ENCODE measurements at regions not wholly inside any gene's neighbourhood (a gene's known extent, or its start where the extent isn't known, plus 50 kb on each side); places are given as distances from the start of the nearest gene placed in this dataset.

- no peaks in the 10 kb centered on the region for H4K20me1 ChIP-seq (ENCODE audit: low read depth)
- DNase-seq (ENCODE audit: low spot score) = no peak
- TF ChIP-seq EZH2 (IDR thresholded peaks at IDR 0.05) (no peak), EZH2phosphoT487 (IDR thresholded peaks at IDR 0.05) (no peak), CTCF (IDR thresholded peaks at IDR 0.05) (no peak)
- no peaks in the 10 kb centered on the region for H3K79me2 ChIP-seq (ENCODE audit: low read depth)
- H3K9ac ChIP-seq = no peak overlapping the region
- no peaks in the 10 kb centered on the region for H3K27me3 Mint-ChIP-seq (ENCODE audit: insufficient read depth, low read depth)
- no peak overlapping the region for H3K4me3 ChIP-seq
- H2AFZ ChIP-seq (replicated peaks) = no peak overlapping the region
- H3K4me3 Mint-ChIP-seq = peak overlapping the region; percentile 14
- H3K36me3 ChIP-seq = no peaks in the 10 kb centered on the region
- H3K9me3 Mint-ChIP-seq = no peaks in the 10 kb centered on the region
- no peaks in the 10 kb centered on the region for H3K9me3 ChIP-seq (ENCODE audit: low read depth)
- H3K36me3 Mint-ChIP-seq = peaks cover 30% of the 10 kb centered on the region
- peaks cover 62% of the 10 kb centered on the region for H3K4me1 Mint-ChIP-seq
- H3K4me1 ChIP-seq = peaks cover 28% of the 10 kb centered on the region
- H3F3A ChIP-seq (ENCODE audit: low read depth) = no peaks in the 10 kb centered on the region
- H3K4me2 ChIP-seq = no peak overlapping the region
- H3K27ac Mint-ChIP-seq = peak overlapping the region; percentile 94
- H3K27ac ChIP-seq = no peak overlapping the region
- H3K27me3 ChIP-seq = no peaks in the 10 kb centered on the region
These were observed 115.7 kb downstream of the OGFRL1 start for GRCh38 chr6:71404145-71404966.

- H3K4me1 ChIP-seq = peaks cover 28% of the 10 kb centered on the region
- H3K27ac Mint-ChIP-seq = peak overlapping the region; percentile 94
- H3K9me3 Mint-ChIP-seq = no peaks in the 10 kb centered on the region
- H3F3A ChIP-seq (ENCODE audit: low read depth) = no peaks in the 10 kb centered on the region
- no peak for DNase-seq (ENCODE audit: low spot score)
- no peaks in the 10 kb centered on the region for H3K36me3 ChIP-seq
- H3K27me3 ChIP-seq = no peaks in the 10 kb centered on the region
- no peaks in the 10 kb centered on the region for H3K27me3 Mint-ChIP-seq (ENCODE audit: insufficient read depth, low read depth)
- no peak for TF ChIP-seq EZH2 (IDR thresholded peaks at IDR 0.05)
- no peak for TF ChIP-seq EZH2phosphoT487 (IDR thresholded peaks at IDR 0.05)
- no peak for TF ChIP-seq CTCF (IDR thresholded peaks at IDR 0.05)
- H3K4me3 ChIP-seq = no peak overlapping the region
- H3K4me1 Mint-ChIP-seq = peaks cover 64% of the 10 kb centered on the region
- no peak overlapping the region for H2AFZ ChIP-seq (replicated peaks)
- no peaks in the 10 kb centered on the region for H3K9me3 ChIP-seq (ENCODE audit: low read depth)
- peaks cover 30% of the 10 kb centered on the region for H3K36me3 Mint-ChIP-seq
- H3K9ac ChIP-seq = no peak overlapping the region
- H3K79me2 ChIP-seq (ENCODE audit: low read depth) = no peaks in the 10 kb centered on the region
- H4K20me1 ChIP-seq (ENCODE audit: low read depth) = no peaks in the 10 kb centered on the region
- no peak overlapping the region for H3K4me2 ChIP-seq
- no peak overlapping the region for H3K27ac ChIP-seq
- H3K4me3 Mint-ChIP-seq = peak overlapping the region; percentile 14
These were observed 116.3 kb downstream of the OGFRL1 start for GRCh38 chr6:71404967-71405278.

DNA sequence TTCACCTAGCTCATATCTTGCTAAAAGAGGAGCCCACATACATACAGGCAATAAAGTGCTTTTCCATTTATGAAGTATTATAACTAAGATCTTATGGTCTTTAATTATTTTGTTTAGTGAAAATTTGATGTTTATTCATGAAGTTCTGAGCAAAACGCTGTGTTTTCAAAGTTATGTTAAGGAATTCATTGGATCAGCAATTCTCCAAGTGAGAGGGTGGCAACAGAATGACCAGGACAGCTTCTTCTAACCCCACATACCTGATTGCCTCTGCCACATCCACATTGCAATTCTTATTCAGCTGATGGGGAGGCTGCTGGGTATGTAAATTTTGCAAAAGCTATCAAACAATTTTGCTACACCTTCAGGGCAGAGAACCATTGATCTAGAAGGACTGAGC, 116.8 kb downstream of the OGFRL1 start:
- H3K9me3 Mint-ChIP-seq = no peaks in the 10 kb centered on the region
- Histone ChIP-seq H3K4me1 (peaks cover 28% of the 10 kb centered on the region), H3K9ac (no peak overlapping the region), H3K27ac (no peak overlapping the region), H3K36me3 (no peaks in the 10 kb centered on the region), H3K27me3 (no peaks in the 10 kb centered on the region), H3K9me3 (ENCODE audit: low read depth) (no peaks in the 10 kb centered on the region), H2AFZ (replicated peaks) (no peak overlapping the region), H3K79me2 (ENCODE audit: low read depth) (no peaks in the 10 kb centered on the region), H3K4me2 (no peak overlapping the region), H4K20me1 (ENCODE audit: low read depth) (no peaks in the 10 kb centered on the region), H3F3A (ENCODE audit: low read depth) (no peaks in the 10 kb centered on the region), H3K4me3 (no peak overlapping the region)
- no peak for DNase-seq (ENCODE audit: low spot score)
- H3K27me3 Mint-ChIP-seq (ENCODE audit: insufficient read depth, low read depth) = no peaks in the 10 kb centered on the region
- H3K4me3 Mint-ChIP-seq = peak overlapping the region; percentile 33
- peak overlapping the region; percentile 58 for H3K27ac Mint-ChIP-seq
- H3K36me3 Mint-ChIP-seq = peaks cover 32% of the 10 kb centered on the region
- peaks cover 68% of the 10 kb centered on the region for H3K4me1 Mint-ChIP-seq
- no peak for TF ChIP-seq EZH2phosphoT487 (IDR thresholded peaks at IDR 0.05)
- no peak for TF ChIP-seq EZH2 (IDR thresholded peaks at IDR 0.05)
- no peak for TF ChIP-seq CTCF (IDR thresholded peaks at IDR 0.05)

Measured in neural progenitor cell (in vitro differentiated cells).